ENCODE measurements at regions not wholly inside any gene's neighbourhood (a gene's known extent, or its start where the extent isn't known, plus 50 kb on each side); places are given as distances from the start of the nearest gene placed in this dataset.

- H3K4me3 ChIP-seq (ENCODE audit: low read depth, low read length) = no peak overlapping the region
- no peak for TF ChIP-seq CTCF (IDR thresholded peaks at IDR 0.05; ENCODE audit: low read depth, low read length)
Observed at GRCh38 chr18:11247381-11247970, 98.1 kb upstream of the PIEZO2 start.

GRCh38 chr18:11246495-11247300 is 97.3 kb upstream of the PIEZO2 start:
- no peak for TF ChIP-seq CTCF (IDR thresholded peaks at IDR 0.05; ENCODE audit: low read depth, low read length)

GRCh38 chr18:11245879-11246278 is 96.5 kb upstream of the PIEZO2 start:
- no peak overlapping the region for H3K4me3 ChIP-seq (ENCODE audit: low read depth, low read length)
- no peak for TF ChIP-seq CTCF (IDR thresholded peaks at IDR 0.05; ENCODE audit: low read depth, low read length)

More at GRCh38 chr18:11246495-11247300, 97.3 kb upstream of the PIEZO2 start:
- H3K4me3 ChIP-seq (ENCODE audit: low read depth, low read length) = no peak overlapping the region

- TF ChIP-seq CTCF (IDR thresholded peaks at IDR 0.05; ENCODE audit: low read depth, low read length) = no peak
- no peak overlapping the region for H3K4me3 ChIP-seq (ENCODE audit: low read depth, low read length)
Observed at GRCh38 chr18:11237484-11237883, 88.1 kb upstream of the PIEZO2 start.

- H3K4me3 ChIP-seq (ENCODE audit: low read depth, low read length) = no peak overlapping the region
- no peak for TF ChIP-seq CTCF (IDR thresholded peaks at IDR 0.05; ENCODE audit: low read depth, low read length)
Observed at GRCh38 chr18:11237066-11237465, 87.7 kb upstream of the PIEZO2 start.

- H3K4me3 ChIP-seq (ENCODE audit: low read depth, low read length) = no peak overlapping the region
- TF ChIP-seq CTCF (IDR thresholded peaks at IDR 0.05; ENCODE audit: low read depth, low read length) = no peak
Observed at GRCh38 chr18:11224153-11224552, 74.8 kb upstream of the PIEZO2 start.

- TF ChIP-seq CTCF (IDR thresholded peaks at IDR 0.05; ENCODE audit: low read depth, low read length) = no peak
- H3K4me3 ChIP-seq (ENCODE audit: low read depth, low read length) = no peak overlapping the region
Observed at GRCh38 chr18:11219571-11219970, 70.2 kb upstream of the PIEZO2 start.
